NT2/D1 (cell line): ENCODE measurements at regions not wholly inside any gene's neighbourhood (a gene's known extent, or its start where the extent isn't known, plus 50 kb on each side); places are given as distances from the start of the nearest gene placed in this dataset.

Source experiments
- SUZ12 ChIP-seq: IDR thresholded peaks from 2 replicates; pipeline ENCODE4 v1.6.1; 2011; ENCODE audit not compliant: insufficient read length, insufficient read depth; ENCODE audit errors: extremely low read depth
- YY1 ChIP-seq: IDR thresholded peaks from 2 replicates; pipeline ENCODE4 v1.6.1; 2011; ENCODE audit not compliant: insufficient read length, insufficient read depth
- ZNF274 ChIP-seq: IDR thresholded peaks from 2 replicates; pipeline ENCODE4 v1.6.1; 2011; ENCODE audit warnings: mild to moderate bottlenecking, low read depth, low read length

DNA sequence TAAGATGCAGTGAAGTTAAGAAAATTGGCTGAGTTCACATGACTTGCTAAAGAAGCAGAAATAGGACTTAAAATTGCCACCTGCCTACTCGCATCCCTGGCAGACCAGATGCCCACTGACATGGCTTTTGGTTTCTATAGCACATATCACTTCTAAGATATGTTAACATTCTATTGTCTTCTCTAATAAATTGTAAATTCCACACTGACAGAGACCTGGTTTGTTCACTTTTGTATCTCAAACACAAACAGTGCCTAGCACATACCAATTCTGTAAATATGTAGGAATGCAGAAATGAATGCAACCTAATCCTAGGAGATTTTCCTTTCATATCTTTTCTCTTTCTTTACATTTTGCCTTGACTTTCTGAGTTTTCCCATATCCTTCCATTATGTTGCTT lies 1047.6 kb downstream of the AACS start:
- TF ChIP-seq ZNF274 (no peak), YY1 (no peak), SUZ12 (no peak)
